ENCODE measurements at regions not wholly inside any gene's neighbourhood (a gene's known extent, or its start where the extent isn't known, plus 50 kb on each side); places are given as distances from the start of the nearest gene placed in this dataset.

DNA sequence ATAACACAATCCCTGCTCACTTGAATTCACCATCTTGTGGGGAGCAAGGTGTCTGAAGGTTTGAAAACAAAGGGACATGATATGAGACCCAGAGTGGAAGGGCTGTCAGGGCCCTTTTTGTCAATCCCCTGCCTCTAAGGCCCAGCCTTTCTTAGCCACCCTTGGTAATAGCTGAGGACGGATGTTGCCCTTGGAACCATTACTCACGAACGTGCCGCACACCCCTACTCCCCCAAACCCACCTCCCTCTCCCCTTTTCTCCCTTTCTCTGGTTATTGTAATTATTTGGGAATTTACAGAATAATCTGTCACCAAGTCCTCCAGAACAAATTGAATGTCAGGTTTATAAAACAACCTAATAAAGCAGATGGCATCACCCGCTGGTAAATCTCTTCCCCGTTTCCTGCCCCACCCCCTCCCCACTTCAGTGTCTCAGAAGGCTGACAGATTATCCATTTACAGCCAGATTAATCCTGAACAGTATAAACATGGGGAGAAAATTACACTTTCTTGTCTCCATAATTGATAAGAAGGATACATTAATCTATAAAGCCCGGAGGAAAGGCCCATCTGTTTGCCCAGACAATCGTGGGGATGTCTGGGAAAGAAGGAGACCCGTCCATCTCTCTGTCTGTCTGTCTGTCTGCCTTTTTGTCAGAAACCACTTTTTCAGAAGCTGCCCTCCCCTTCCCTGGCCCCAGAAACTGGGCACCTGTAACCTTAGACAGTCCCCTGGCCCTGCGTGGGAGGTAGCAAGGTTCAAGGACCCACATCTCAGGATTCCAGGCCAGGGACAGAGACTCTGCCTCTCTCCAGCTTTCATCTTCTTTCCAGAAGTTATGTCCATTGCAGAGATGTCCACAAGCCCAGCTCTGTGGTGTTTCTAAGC, 60.6 kb upstream of the CD34 start:
- DNase-seq = no peak
- in situ Hi-C loops (cut with HindIII; ENCODE audit: low pct_ligation_motif_present, low pct_unique_long_range_greater_than_20kb, low sequenced_read_pairs) = no loop called here

DNA sequence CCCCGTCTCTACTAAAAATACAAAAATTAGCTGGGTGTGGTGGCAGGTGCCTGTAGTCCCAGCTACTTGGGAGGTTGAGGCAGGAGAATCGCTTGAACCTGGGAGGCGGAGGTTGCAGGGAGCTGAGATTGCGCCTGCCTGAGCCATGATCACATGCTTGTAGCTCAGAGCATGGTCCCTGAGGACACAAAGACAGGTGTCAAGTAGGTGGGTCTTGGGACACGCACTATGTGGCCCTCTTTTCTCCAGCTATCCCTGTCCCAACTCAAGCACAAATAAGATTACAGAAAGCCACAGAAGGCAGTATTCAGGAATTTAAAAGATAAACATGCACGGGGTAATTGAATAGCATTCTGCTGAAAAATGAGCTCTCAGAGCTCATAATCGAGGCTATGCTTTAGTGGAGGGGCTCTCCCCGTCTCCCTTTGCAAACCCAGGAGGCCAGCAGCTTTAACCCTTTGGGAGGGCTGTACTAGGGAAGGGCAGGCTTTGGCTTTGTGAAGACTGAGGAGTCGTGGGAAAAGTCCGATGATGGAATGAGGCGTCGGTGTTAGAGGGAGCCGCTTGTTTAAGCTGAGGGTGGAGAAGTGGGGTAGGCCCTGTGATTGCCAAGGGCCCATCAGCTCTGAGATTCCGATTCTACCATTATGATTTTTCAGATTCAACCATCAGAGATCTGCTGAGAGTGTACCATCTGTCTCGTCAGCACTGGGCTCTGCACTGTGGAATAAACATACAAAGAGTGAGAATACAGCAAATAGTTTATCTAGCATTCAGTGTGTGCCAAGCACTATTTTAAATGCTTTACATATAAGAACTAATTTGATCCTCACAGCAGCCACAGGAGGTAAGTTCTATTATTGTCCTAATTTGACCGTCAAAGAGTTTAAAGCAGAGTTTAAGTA, 59.7 kb upstream of the CD34 start:
- in situ Hi-C loops (cut with HindIII; ENCODE audit: low pct_ligation_motif_present, low pct_unique_long_range_greater_than_20kb, low sequenced_read_pairs) = no loop called here
- no peak for DNase-seq

DNA sequence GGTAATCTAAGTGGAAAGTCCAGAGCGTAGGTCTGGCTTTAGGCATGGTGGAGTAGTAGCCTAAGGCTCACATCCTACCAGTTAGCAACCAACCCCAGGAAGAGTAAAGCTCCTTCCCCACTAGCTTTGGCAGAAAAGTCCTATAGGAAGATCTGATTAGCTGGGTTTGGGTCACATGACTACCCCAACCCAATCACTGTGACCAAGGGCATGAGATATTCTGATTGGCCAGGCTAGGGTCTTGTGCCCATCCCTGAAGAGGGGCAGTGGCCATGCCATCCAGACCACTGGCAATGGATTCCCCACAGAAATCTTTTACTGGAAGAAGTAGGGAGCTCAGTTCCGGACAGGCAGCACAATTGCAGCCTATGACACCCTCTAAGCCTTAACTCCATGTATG, 58.6 kb upstream of the CD34 start:
- DNase-seq = no peak
- in situ Hi-C loops (cut with HindIII; ENCODE audit: low pct_ligation_motif_present, low pct_unique_long_range_greater_than_20kb, low sequenced_read_pairs) = no loop called here

DNA sequence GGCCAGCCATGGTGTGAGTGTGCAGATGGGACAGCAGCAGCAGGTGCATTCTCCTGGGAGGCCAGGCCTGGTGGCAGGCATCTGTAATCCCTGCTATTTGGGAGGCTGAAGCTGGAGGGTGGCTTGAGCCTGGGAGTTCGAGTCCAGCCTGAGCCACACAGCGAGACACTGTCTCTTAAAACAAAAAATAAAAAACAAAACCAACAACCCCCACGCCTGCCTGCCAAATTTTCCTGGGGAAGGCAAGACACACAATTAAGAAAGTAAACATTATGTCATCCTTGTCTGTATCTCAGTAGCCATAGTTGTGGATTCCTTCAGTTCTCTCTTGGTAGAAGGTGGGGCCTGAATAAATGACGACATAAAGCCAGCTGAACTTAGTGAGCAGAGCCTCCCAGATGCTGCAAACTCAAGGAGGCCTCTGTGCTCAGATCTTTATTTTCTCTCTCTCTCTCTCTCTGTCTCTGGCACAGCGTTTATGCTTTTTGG, 57.6 kb upstream of the CD34 start:
- DNase-seq = no peak
- in situ Hi-C loops (cut with HindIII; ENCODE audit: low pct_ligation_motif_present, low pct_unique_long_range_greater_than_20kb, low sequenced_read_pairs) = no loop called here

DNA sequence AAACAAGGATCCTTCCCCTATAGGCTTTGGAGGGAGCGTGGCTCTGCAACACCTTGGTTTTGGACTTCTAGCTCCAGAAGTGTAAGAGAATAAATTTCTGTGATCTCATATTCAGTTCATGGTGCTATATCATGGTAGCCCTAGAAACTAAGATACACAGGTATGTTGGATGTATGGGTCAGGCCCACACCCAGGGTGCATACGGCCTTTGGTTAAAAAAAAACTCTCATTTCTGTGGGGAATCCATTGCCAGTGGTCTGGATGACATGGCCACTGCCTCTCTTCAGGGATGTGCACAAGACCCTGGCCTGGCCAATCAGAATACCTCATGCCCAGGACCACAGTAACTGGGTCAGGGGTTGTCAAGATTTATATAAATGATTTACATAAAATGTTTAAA, 56.8 kb upstream of the CD34 start:
- no peak for DNase-seq
- in situ Hi-C loops (cut with HindIII; ENCODE audit: low pct_ligation_motif_present, low pct_unique_long_range_greater_than_20kb, low sequenced_read_pairs) = no loop called here

DNA sequence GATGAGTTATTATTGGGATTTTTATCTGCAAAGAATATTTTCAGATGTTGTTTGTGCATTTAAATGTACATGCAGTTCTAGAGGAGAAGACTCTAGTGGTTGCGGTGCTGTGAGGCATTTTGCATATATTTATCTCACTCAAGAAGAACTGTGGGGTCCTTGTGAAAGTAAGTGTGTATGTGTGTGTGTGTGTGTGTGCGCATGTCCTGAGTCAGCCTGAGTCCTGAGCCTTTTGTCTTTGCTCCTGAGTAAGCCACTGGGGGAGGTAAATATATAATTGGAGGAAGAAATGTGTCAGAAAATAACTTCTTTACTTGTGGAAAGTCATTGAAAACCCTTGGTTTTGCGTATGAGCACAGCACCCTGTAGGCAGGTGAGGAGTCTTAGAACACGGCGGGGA, 55.6 kb upstream of the CD34 start:
- no peak for DNase-seq
- in situ Hi-C loops (cut with HindIII; ENCODE audit: low pct_ligation_motif_present, low pct_unique_long_range_greater_than_20kb, low sequenced_read_pairs) = no loop called here

DNA sequence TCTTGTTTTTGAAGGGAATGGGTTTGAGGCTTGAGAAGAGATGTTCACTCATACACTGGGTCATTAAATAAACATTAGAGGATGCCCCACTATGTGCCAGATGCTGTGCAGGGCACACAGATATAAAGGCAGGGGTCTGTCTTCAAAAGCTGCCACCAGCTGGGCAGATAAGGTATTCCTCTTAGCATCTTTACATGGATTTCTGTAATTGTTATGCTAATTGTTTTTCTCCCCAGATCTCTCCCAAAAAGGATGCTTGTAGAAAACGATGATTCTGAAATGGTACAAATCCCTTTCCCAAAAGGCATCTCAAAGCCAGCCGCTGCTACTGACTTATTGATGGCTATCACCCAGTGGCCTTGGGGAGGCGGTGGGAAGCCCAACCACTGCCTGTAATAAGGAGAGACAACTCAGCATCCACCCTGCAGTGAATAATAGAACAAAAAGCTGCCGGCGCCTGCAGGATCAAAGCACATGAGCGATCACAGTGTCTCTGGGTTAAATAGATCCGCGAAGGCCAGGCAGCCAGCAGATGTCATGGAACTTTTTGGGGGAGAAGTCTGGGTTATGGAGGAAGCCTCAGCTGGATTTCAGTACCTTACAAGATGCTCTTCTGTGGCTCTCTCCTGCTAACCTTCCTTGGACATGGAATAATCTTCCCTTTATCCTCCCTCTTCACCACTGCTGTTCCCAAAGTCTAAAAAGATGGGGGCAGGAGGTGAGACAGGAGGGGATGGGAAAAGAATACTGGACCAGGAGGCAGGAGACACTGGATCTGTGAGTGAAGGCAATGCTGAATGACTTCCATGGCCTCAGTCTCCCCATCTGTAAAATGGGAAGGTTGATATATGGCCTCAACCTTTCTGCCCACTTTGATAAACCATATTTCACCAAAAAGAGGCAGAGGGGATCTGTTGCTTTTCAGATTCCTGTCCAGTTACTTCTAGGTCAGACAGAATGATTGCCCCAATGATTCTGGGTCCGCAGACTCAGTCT, 54.8 kb upstream of the CD34 start:
- in situ Hi-C loops (cut with HindIII; ENCODE audit: low pct_ligation_motif_present, low pct_unique_long_range_greater_than_20kb, low sequenced_read_pairs) = no loop called here
- no peak for DNase-seq

DNA sequence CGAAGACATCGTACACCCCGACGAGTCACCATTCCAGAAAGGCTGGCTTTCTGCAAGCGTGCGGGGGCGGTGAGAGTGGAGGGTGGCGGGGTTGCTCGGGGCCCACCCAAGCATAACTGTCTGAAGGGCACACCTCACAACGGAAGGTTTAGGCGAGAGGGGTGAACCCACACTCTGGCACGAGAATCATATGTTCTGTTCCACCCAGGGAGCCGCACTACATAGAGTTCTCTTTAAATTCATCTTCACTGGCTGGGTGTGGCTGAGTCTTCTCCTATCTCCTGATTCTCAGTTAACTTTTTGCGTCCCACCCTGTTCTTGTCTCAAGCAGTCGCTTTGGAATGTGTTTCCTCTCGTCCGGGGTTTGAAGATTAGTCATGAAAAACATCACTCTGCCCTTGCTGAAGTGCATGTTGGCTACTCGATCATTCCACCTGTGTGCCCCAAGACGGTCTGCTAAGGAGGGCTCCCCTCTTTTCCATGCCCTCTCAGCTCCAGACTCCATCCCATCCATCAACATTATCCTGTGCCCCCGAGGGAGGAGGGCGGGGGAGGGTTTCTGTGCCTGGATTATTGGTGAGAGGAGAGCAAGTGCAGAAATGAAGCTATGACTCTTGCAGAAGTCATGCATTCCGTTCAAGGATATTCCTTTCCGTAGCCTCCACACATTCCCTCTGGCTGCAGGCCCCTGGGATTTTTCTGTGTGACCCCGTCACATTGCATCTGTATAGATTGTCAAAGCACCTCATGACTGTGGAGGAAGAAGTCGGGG, 53.5 kb upstream of the CD34 start:
- in situ Hi-C loops (cut with HindIII; ENCODE audit: low pct_ligation_motif_present, low pct_unique_long_range_greater_than_20kb, low sequenced_read_pairs) = no loop called here
- no peak for DNase-seq

DNA sequence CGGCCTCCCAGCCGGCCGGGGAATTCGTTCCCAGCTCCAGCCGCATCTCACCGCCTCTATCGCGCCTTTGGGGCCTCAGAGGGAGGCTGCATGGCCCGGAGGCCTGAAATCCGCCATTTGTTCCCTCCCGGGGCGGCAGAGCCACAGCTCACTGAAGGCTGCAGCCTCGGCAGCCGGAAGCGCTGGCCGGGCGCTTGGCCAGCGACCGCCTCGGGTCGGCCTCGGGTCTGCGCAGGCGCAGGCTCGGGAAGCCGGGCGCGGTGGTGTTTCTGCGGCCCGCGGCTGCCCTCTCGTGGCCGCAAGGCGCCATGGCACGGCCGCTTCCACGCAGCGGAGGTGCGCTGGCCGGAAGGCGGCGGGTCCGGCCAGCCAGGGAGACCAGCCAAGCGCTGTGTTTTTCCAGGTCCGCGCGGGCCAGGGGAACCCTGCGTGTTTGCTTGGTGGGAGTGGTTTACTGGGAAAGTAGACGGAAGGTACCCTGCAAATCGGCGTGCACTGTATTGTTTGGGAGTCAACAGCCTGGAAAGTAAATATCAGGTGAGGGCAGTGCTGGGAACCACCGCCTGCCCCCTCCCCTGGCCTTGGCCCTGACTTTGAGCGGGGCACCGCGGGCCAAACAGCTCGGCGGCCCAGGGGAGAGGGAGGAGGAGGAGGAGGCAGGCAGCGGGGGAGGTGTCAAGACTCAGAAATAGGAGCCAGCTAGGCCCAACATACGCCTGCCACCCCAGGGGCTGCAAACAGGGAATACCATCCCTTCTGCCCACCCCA, 52.7 kb upstream of the CD34 start:
- DNase-seq = peak; percentile 90
- in situ Hi-C loops (cut with HindIII; ENCODE audit: low pct_ligation_motif_present, low pct_unique_long_range_greater_than_20kb, low sequenced_read_pairs) = no loop called here

DNA sequence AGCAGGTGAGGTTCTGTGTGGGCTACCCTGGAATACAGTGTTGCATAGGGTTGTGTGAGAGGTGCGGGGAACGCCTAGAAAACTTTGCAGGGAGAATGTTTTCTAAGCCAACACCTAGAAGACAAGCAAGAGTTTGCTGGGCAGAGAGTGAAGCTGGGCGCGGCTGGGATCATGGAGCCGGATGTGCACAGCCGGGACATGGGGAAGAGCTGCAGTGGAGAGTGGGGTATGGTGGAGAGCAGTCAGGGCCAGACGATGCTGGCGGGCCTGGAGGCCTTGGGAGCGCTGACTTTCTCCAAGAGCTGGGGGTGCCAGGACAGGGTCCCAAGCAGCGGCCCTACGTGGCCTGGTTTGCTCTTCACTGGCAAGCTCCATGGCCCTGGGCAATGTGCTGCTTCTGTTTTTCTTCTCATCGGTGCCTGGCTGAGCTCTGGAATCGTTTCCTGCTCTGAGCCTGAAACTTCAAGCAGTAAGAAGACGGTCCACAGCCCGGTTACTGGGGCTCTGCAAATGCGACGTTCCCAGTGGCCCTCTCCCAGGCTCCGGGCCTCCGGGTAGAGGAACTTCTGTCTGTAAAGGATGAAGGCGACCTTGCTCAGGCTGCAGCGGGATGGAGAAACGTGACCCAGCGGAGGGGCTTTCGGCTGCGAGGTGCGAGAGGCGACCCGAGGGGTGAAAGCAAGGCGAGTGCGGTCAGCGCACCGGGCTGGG, 51.9 kb upstream of the CD34 start:
- in situ Hi-C loops (cut with HindIII; ENCODE audit: low pct_ligation_motif_present, low pct_unique_long_range_greater_than_20kb, low sequenced_read_pairs) = no loop called here
- DNase-seq = no peak

Data from ACHN (cell line).